ENCODE measurements at regions not wholly inside any gene's neighbourhood (a gene's known extent, or its start where the extent isn't known, plus 50 kb on each side); places are given as distances from the start of the nearest gene placed in this dataset.

DNA sequence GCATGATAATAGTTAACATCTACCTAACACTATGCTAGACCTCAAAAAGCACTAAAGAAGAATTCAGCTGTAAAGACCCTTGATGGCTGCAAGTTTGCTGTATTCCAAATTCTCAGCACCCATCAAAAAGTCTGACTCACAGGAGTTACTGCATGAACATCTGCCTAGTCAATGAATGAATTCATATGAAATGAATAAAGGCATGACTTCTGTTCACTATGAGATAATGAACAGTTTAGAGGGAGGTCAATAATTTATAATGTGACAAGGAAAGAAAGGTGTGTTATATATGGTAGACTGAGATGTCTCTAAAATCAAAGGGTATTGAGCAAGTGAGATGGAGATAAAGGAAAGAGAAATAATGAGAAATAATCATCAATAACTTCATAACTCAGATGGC, 508.2 kb upstream of the TGFBR2 start:
- Mint-ChIP-seq H3K27ac (ENCODE audit: unreplicated experiment) (no peak overlapping the region), H3K4me3 (ENCODE audit: unreplicated experiment) (no peak overlapping the region), H3K9me3 (ENCODE audit: unreplicated experiment) (no peaks in the 10 kb centered on the region), H3K36me3 (ENCODE audit: low read depth, unreplicated experiment) (no peaks in the 10 kb centered on the region), H3K4me1 (ENCODE audit: unreplicated experiment) (peaks cover 2% of the 10 kb centered on the region), H3K27me3 (ENCODE audit: unreplicated experiment) (no peaks in the 10 kb centered on the region)
- TF ChIP-seq, protein P1, sequence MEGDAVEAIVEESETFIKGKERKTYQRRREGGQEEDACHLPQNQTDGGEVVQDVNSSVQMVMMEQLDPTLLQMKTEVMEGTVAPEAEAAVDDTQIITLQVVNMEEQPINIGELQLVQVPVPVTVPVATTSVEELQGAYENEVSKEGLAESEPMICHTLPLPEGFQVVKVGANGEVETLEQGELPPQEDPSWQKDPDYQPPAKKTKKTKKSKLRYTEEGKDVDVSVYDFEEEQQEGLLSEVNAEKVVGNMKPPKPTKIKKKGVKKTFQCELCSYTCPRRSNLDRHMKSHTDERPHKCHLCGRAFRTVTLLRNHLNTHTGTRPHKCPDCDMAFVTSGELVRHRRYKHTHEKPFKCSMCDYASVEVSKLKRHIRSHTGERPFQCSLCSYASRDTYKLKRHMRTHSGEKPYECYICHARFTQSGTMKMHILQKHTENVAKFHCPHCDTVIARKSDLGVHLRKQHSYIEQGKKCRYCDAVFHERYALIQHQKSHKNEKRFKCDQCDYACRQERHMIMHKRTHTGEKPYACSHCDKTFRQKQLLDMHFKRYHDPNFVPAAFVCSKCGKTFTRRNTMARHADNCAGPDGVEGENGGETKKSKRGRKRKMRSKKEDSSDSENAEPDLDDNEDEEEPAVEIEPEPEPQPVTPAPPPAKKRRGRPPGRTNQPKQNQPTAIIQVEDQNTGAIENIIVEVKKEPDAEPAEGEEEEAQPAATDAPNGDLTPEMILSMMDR (IDR thresholded peaks at IDR 0.05; ENCODE audit: unreplicated experiment), result no peak
- no peak for DNase-seq (ENCODE audit: low spot score)

DNA sequence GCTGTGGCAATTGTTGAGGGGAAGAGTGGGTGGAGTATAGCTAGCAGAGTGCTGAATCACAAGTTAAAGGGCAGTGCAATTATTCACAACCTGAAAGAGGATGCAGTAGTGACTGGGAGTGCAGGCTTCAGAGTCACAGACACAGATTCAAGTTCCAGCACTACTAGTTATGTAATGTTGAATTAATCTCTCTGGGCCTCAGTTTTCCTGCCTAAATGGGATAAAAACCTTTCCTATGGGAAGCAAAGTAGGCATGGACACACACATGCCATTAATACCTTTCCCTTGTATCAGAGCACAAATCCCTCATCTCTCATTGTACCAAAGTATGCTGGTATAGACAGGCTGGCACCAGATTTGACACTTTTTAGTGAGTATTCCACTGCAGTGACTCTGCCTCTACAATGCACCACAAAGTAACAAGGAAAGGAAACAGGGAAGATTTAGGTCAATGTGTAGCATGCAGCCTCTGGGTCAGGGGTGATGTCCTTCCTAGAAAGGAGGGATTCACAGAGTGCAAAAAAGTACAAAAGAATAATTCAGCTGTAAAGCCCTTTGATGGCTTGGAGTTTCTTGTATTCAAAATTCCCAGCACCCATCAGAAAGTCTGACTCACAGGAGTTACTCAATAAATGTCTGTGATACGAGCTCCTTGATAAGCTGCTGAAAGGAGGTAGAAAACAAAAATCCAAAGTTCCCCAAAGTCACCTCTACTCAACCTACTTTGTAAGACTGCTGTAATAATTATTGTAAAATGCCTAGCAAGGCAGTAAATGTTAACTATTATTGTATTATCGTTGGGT, 507.5 kb upstream of the TGFBR2 start:
- H3K4me1 Mint-ChIP-seq (ENCODE audit: unreplicated experiment), result peaks cover 2% of the 10 kb centered on the region
- no peak overlapping the region for H3K27ac Mint-ChIP-seq (ENCODE audit: unreplicated experiment)
- H3K4me3 Mint-ChIP-seq (ENCODE audit: unreplicated experiment), result no peak overlapping the region
- TF ChIP-seq, protein P1 (IDR thresholded peaks at IDR 0.05; ENCODE audit: unreplicated experiment), result no peak
- no peaks in the 10 kb centered on the region for H3K9me3 Mint-ChIP-seq (ENCODE audit: unreplicated experiment)
- no peak for DNase-seq (ENCODE audit: low spot score)
- H3K36me3 Mint-ChIP-seq (ENCODE audit: low read depth, unreplicated experiment), result no peaks in the 10 kb centered on the region
- H3K27me3 Mint-ChIP-seq (ENCODE audit: unreplicated experiment), result no peaks in the 10 kb centered on the region

DNA sequence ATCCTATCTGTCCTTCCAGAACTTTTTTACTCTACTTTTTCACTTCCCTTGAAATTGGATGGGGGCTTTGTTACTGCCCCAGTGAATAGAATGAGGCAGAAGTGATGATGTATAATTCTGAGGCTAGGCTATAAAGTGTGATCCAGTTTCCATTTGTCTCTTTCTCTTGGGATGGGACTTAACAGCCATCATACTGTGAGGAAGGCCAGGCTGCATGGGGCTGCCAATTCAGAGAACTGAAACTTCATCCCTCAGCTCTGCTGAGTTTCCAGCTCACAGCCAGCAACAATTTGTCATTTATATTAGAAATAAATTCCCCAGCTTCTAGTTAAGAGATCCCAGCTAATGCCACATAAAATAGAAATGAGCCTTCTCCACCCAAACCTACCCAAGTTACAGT, 504.0 kb upstream of the TGFBR2 start:
- H3K4me3 Mint-ChIP-seq (ENCODE audit: unreplicated experiment), result no peak overlapping the region
- TF ChIP-seq, protein P1 (IDR thresholded peaks at IDR 0.05; ENCODE audit: unreplicated experiment), result no peak
- H3K36me3 Mint-ChIP-seq (ENCODE audit: low read depth, unreplicated experiment), result no peaks in the 10 kb centered on the region
- H3K27me3 Mint-ChIP-seq (ENCODE audit: unreplicated experiment), result no peaks in the 10 kb centered on the region
- no peak overlapping the region for H3K27ac Mint-ChIP-seq (ENCODE audit: unreplicated experiment)
- no peaks in the 10 kb centered on the region for H3K9me3 Mint-ChIP-seq (ENCODE audit: unreplicated experiment)
- H3K4me1 Mint-ChIP-seq (ENCODE audit: unreplicated experiment), result no peaks in the 10 kb centered on the region
- no peak for DNase-seq (ENCODE audit: low spot score)

DNA sequence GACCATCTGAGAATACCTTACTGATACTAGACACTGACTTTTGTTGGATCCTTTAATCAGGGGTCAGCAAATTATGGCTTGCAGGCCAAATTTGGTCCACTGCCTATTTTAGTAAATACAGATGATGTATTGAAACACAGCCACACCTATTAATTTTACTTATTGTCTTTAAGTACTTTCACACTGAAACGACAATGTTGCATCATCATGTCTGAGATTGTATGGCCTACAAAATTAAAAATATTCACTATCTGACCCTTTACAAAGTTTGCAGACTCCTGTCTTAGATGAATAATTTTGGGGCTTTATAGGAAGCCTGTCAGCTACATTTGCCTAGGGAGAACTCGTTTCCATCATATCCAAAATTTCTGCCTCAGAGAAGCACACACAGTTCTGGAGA, 503.2 kb upstream of the TGFBR2 start:
- Mint-ChIP-seq H3K27ac (ENCODE audit: unreplicated experiment) (no peak overlapping the region), H3K36me3 (ENCODE audit: low read depth, unreplicated experiment) (no peaks in the 10 kb centered on the region), H3K9me3 (ENCODE audit: unreplicated experiment) (no peaks in the 10 kb centered on the region), H3K4me1 (ENCODE audit: unreplicated experiment) (no peaks in the 10 kb centered on the region), H3K4me3 (ENCODE audit: unreplicated experiment) (no peak overlapping the region), H3K27me3 (ENCODE audit: unreplicated experiment) (no peaks in the 10 kb centered on the region)
- TF ChIP-seq, protein P1 (IDR thresholded peaks at IDR 0.05; ENCODE audit: unreplicated experiment), result no peak
- no peak for DNase-seq (ENCODE audit: low spot score)

DNA sequence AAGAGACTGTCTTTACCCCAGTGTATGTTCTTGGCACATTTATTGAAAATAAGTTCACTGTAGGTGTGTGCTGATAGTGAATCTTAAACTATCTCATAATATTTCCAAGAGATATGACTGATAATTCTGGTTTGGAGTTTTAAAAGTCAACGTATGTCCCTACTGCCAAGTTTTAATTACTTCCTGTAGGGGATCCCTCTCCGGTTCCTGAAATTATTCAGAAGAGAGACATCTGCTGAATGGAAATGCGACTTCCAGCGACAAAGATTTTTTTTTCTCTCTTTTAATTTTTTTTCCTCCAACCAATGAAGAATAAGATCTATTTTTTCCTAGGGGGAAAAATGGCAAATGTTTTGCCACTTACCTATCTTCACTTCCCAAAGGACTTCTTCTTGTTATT, 498.9 kb upstream of the TGFBR2 start:
- no peak for DNase-seq (ENCODE audit: low spot score)
- Mint-ChIP-seq H3K4me3 (ENCODE audit: unreplicated experiment) (no peak overlapping the region), H3K27ac (ENCODE audit: unreplicated experiment) (no peak overlapping the region), H3K4me1 (ENCODE audit: unreplicated experiment) (no peaks in the 10 kb centered on the region), H3K9me3 (ENCODE audit: unreplicated experiment) (no peaks in the 10 kb centered on the region), H3K36me3 (ENCODE audit: low read depth, unreplicated experiment) (no peaks in the 10 kb centered on the region), H3K27me3 (ENCODE audit: unreplicated experiment) (no peaks in the 10 kb centered on the region)
- TF ChIP-seq, protein P1 (IDR thresholded peaks at IDR 0.05; ENCODE audit: unreplicated experiment), result no peak
